GM23338 (cell line): ENCODE measurements at regions not wholly inside any gene's neighbourhood (a gene's known extent, or its start where the extent isn't known, plus 50 kb on each side); places are given as distances from the start of the nearest gene placed in this dataset.

ENCODE experiments used
- ATAC-seq: fragments of 200-7000 bp; cut with Tn5 transposase; 3 replicates; pipeline ENCODE4 v1.9.1; 2020
- DNase-seq: peaks from one replicate; pipeline ENCODE4 v3.0.0-alpha.2; 2015; ENCODE audit warnings: low spot score
- H2AFZ ChIP-seq: fragments of 200-600 bp; sonication (generic); 2 replicates; pipeline ENCODE4 v1.8.0; 2016; ENCODE audit warnings: antibody characterized with exemption, mild to moderate bottlenecking, moderate library complexity
- H3F3A ChIP-seq: fragments of 200-600 bp; sonication (generic); replicated peaks from 2 replicates; pipeline ENCODE4 v1.8.0; 2017; ENCODE audit warnings: antibody characterized with exemption, mixed run types, low read depth
- H3K27ac ChIP-seq: fragments of 200-600 bp; sonication (generic); 2 replicates; pipeline ENCODE4 v1.6.1; 2016; ENCODE audit warnings: low read depth
- H3K27me3 ChIP-seq: fragments of 200-600 bp; sonication (generic); 2 replicates; pipeline ENCODE4 v1.8.0; 2016; ENCODE audit warnings: mild to moderate bottlenecking, mixed run types, moderate library complexity; ENCODE audit not compliant: insufficient read depth
- H3K36me3 ChIP-seq: fragments of 200-600 bp; sonication (generic); 2 replicates; pipeline ENCODE4 v1.8.0; 2016; ENCODE audit warnings: mild to moderate bottlenecking; ENCODE audit not compliant: insufficient read depth
- H3K4me1 ChIP-seq: fragments of 200-600 bp; sonication (generic); 2 replicates; pipeline ENCODE4 v1.8.0; 2016; ENCODE audit warnings: mild to moderate bottlenecking, moderate library complexity; ENCODE audit not compliant: insufficient read depth
- H3K4me2 ChIP-seq: fragments of 200-600 bp; sonication (generic); 2 replicates; pipeline ENCODE4 v1.7.1; 2017; ENCODE audit warnings: mixed run types
- H3K4me3 ChIP-seq: fragments of 200-600 bp; sonication (generic); 2 replicates; pipeline ENCODE4 v1.6.1; 2016; ENCODE audit warnings: mixed run types
- H3K79me2 ChIP-seq: fragments of 200-600 bp; sonication (generic); replicated peaks from 2 replicates; pipeline ENCODE4 v1.8.0; 2017; ENCODE audit warnings: mild to moderate bottlenecking; ENCODE audit not compliant: insufficient read depth
- H3K9me2 ChIP-seq: fragments of 200-600 bp; sonication (generic); 2 replicates; pipeline ENCODE4 v1.8.0; 2017; ENCODE audit not compliant: insufficient read depth
- H4K20me1 ChIP-seq: fragments of 200-600 bp; sonication (generic); replicated peaks from 2 replicates; pipeline ENCODE4 v1.8.0; 2017; ENCODE audit warnings: mild to moderate bottlenecking; ENCODE audit not compliant: insufficient read depth
- H3K27ac Mint-ChIP-seq: 2 replicates; pipeline ENCODE4 v1.8.0; 2020; ENCODE audit warnings: inconsistent platforms, mild to moderate bottlenecking, moderate library complexity, mixed read lengths
- H3K27me3 Mint-ChIP-seq: 3 replicates; pipeline ENCODE4 v1.8.0; 2022; ENCODE audit warnings: low read depth, mild to moderate bottlenecking, moderate library complexity, mixed read lengths, inconsistent platforms; ENCODE audit not compliant: insufficient read depth, poor library complexity
- H3K36me3 Mint-ChIP-seq: 3 replicates; pipeline ENCODE4 v1.8.0; 2021; ENCODE audit warnings: low read depth, mild to moderate bottlenecking, inconsistent platforms, moderate library complexity, mixed read lengths
- H3K4me1 Mint-ChIP-seq: 3 replicates; pipeline ENCODE4 v1.8.0; 2020; ENCODE audit warnings: mild to moderate bottlenecking, inconsistent platforms, mixed read lengths
- H3K4me3 Mint-ChIP-seq: 3 replicates; pipeline ENCODE4 v1.8.0; 2021; ENCODE audit warnings: moderate library complexity, mild to moderate bottlenecking, inconsistent platforms, mixed read lengths
- H3K9me3 Mint-ChIP-seq: 3 replicates; pipeline ENCODE4 v1.8.0; 2020; ENCODE audit warnings: moderate library complexity, mild to moderate bottlenecking, inconsistent platforms, mixed read lengths
- CTCF ChIP-seq, 2 experiments: fragments of 200-600 bp in 1 of 2; sonication (generic) in 1 of 2; conservative IDR thresholded peaks; 2 replicates each; pipeline versions ENCODE4 v1.5.1 to v1.6.1; 2016 to 2017; ENCODE audit warnings: antibody characterized with exemption in 2 of 2, low read depth in 2 of 2, mild to moderate bottlenecking in 2 of 2, moderate library complexity in 1 of 2
- EZH2phosphoT487 ChIP-seq: fragments of 200-600 bp; sonication (generic); IDR thresholded peaks from one replicate; pipeline ENCODE4 v1.8.1; 2018; ENCODE audit warnings: antibody characterized with exemption; ENCODE audit not compliant: unreplicated experiment
- JUNB ChIP-seq: IDR thresholded peaks from one replicate; pipeline ENCODE4 v1.6.1; 2016; ENCODE audit warnings: antibody characterized with exemption; ENCODE audit not compliant: unreplicated experiment
- POLR2AphosphoS5 ChIP-seq: IDR thresholded peaks from 2 replicates; pipeline ENCODE4 v1.6.1; 2016; ENCODE audit warnings: antibody characterized with exemption, low read depth
- REST ChIP-seq: IDR thresholded peaks from one replicate; pipeline ENCODE4 v1.6.1; 2018; ENCODE audit warnings: antibody characterized with exemption; ENCODE audit not compliant: unreplicated experiment
- ZNF331 ChIP-seq: fragments of 250-450 bp; sonication (Bioruptor Pico); IDR thresholded peaks from 2 replicates; pipeline ENCODE4 v1.5.0; 2020; ENCODE audit warnings: low read depth, mild to moderate bottlenecking, moderate library complexity
- ZNF462 ChIP-seq: fragments of 250-450 bp; sonication (Bioruptor Pico); IDR thresholded peaks from 2 replicates; pipeline ENCODE4 v1.5.0; 2020; ENCODE audit warnings: mild to moderate bottlenecking, moderate library complexity

- H3K27ac Mint-ChIP-seq = no peak overlapping the region
- no peaks in the 10 kb centered on the region for H3K79me2 ChIP-seq
- ATAC-seq (no peak), DNase-seq (no peak)
- H3K9me3 Mint-ChIP-seq = no peaks in the 10 kb centered on the region
- H3K36me3 ChIP-seq = no peaks in the 10 kb centered on the region
- H3K27me3 Mint-ChIP-seq = no peaks in the 10 kb centered on the region
- TF ChIP-seq JUNB (no peak), ZNF462 (CRISPR knock-in tag) (no peak), ZNF331 (CRISPR knock-in tag) (no peak)
- H3K4me1 Mint-ChIP-seq = peaks cover 27% of the 10 kb centered on the region
- H3F3A ChIP-seq = no peaks in the 10 kb centered on the region
- H3K9me2 ChIP-seq = no peaks in the 10 kb centered on the region
- peaks cover 8% of the 10 kb centered on the region; the same call in 1 of the 2 replicates for H3K4me1 ChIP-seq
- no peak overlapping the region for H2AFZ ChIP-seq
- no peaks in the 10 kb centered on the region for H4K20me1 ChIP-seq
- no peak overlapping the region for H3K4me3 ChIP-seq
- no peaks in the 10 kb centered on the region for H3K36me3 Mint-ChIP-seq
- no peaks in the 10 kb centered on the region for H3K27me3 ChIP-seq
- H3K4me2 ChIP-seq = no peak overlapping the region
- H3K4me3 Mint-ChIP-seq = no peak overlapping the region
- no peak overlapping the region for H3K27ac ChIP-seq
These were observed 64.5 kb upstream of the MBNL1 start for GRCh38 chr3:152204218-152204617.

- Histone ChIP-seq H2AFZ (peak overlapping the region; percentile 28; the same call in 1 of the 2 replicates), H4K20me1 (no peaks in the 10 kb centered on the region), H3K4me2 (no peak overlapping the region), H3K4me3 (no peak overlapping the region), H3K79me2 (no peaks in the 10 kb centered on the region), H3K27ac (no peak overlapping the region), H3K4me1 (peaks cover 8% of the 10 kb centered on the region; the same call in 1 of the 2 replicates), H3K9me2 (no peaks in the 10 kb centered on the region), H3K27me3 (no peaks in the 10 kb centered on the region), H3F3A (no peaks in the 10 kb centered on the region), H3K36me3 (no peaks in the 10 kb centered on the region)
- Mint-ChIP-seq H3K27ac (peak overlapping the region; percentile 78), H3K4me3 (no peak overlapping the region), H3K9me3 (no peaks in the 10 kb centered on the region), H3K36me3 (no peaks in the 10 kb centered on the region), H3K27me3 (no peaks in the 10 kb centered on the region), H3K4me1 (peaks cover 21% of the 10 kb centered on the region)
- ATAC-seq (peak; percentile 47), DNase-seq (no peak)
- no peak for TF ChIP-seq REST
- TF ChIP-seq POLR2AphosphoS5 = no peak
- TF ChIP-seq EZH2phosphoT487 = no peak
- no peak for TF ChIP-seq CTCF (conservative IDR thresholded peaks at IDR 0.05; ENCODE audit: low read depth in 2 of 2)
These were observed 63.6 kb upstream of the MBNL1 start for GRCh38 chr3:152205097-152205593.
